SJSA1 (cell line): ENCODE measurements at regions not wholly inside any gene's neighbourhood (a gene's known extent, or its start where the extent isn't known, plus 50 kb on each side); places are given as distances from the start of the nearest gene placed in this dataset.
A peak's percentile ranks its signal among the peaks of the same experiment; 100 is the strongest.

Experiments
- DNase-seq, 2 experiments: peaks; one replicate each; pipeline ENCODE4 v3.0.0-alpha.2; 2015 to 2020; ENCODE audit warnings: low spot score in 2 of 2, low read depth in 1 of 2
- H3K27ac ChIP-seq: fragments of 250-450 bp; sonication (Bioruptor Pico); 2 replicates; pipeline ENCODE4 v1.5.1; 2020; ENCODE audit warnings: mild to moderate bottlenecking, moderate library complexity
- H3K27me3 ChIP-seq: fragments of 250-450 bp; sonication (Bioruptor Pico); replicated peaks from 2 replicates; pipeline ENCODE4 v1.5.1; 2020; ENCODE audit warnings: mild to moderate bottlenecking, moderate library complexity
- H3K36me3 ChIP-seq: fragments of 250-450 bp; sonication (Bioruptor Pico); 2 replicates; pipeline ENCODE4 v1.5.1; 2020; ENCODE audit warnings: mild to moderate bottlenecking
- H3K4me1 ChIP-seq: fragments of 250-450 bp; sonication (Bioruptor Pico); replicated peaks from 2 replicates; pipeline ENCODE4 v1.6.1; 2021; ENCODE audit warnings: mild to moderate bottlenecking
- H3K4me3 ChIP-seq: fragments of 250-450 bp; sonication (Bioruptor Pico); 2 replicates; pipeline ENCODE4 v1.5.1; 2020; ENCODE audit warnings: mild to moderate bottlenecking
- H3K9me3 ChIP-seq: fragments of 250-450 bp; sonication (Bioruptor Pico); replicated peaks from 2 replicates; pipeline ENCODE4 v1.5.1; 2020; ENCODE audit warnings: mild to moderate bottlenecking

- no peaks in the 10 kb centered on the region for H3K27me3 ChIP-seq
- H3K36me3 ChIP-seq: no peaks in the 10 kb centered on the region
- H3K4me1 ChIP-seq: no peaks in the 10 kb centered on the region
- no peaks in the 10 kb centered on the region for H3K9me3 ChIP-seq
- H3K4me3 ChIP-seq: no peak overlapping the region
- no peak overlapping the region for H3K27ac ChIP-seq
- no peak for DNase-seq
These were observed 270.6 kb downstream of the TBL1XR1 start for GRCh38 chr3:176926688-176927087.

DNA sequence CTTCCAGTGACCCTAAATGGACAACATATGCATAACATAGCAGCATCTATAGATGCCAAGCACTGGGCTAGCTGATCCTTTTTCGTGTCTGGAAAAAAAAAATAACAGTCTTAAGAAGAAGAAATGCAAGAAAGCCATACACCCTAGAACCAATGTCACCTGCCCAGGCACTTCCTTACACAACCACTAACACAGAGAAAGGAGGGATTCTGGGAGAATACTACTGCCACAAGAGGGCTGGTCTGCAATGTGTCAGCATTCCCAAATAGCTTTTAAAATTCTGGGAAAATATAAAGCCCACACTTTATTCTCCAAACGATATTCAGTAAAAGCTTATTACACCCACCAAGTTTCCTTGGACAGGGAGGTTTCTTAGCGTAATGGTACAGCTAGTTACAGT, 271.2 kb downstream of the TBL1XR1 start:
- no peak overlapping the region for H3K4me3 ChIP-seq
- no peak for DNase-seq

GRCh38 chr3:176920766-176921160, 276.5 kb downstream of the TBL1XR1 start:
- no peaks in the 10 kb centered on the region for H3K36me3 ChIP-seq
- no peak overlapping the region for H3K27ac ChIP-seq
- no peak overlapping the region for H3K4me3 ChIP-seq
- no peaks in the 10 kb centered on the region for H3K9me3 ChIP-seq
- peaks cover 12% of the 10 kb centered on the region for H3K4me1 ChIP-seq
- no peaks in the 10 kb centered on the region for H3K27me3 ChIP-seq
- DNase-seq: no peak

More for the DNA sequence above, 271.2 kb downstream of the TBL1XR1 start:
- no peaks in the 10 kb centered on the region for H3K9me3 ChIP-seq
- peaks cover under 1% of the 10 kb centered on the region for H3K4me1 ChIP-seq
- H3K27me3 ChIP-seq: no peaks in the 10 kb centered on the region
- no peak overlapping the region for H3K27ac ChIP-seq
- H3K36me3 ChIP-seq: no peaks in the 10 kb centered on the region

- Histone ChIP-seq H3K9me3 (no peaks in the 10 kb centered on the region), H3K4me3 (no peak overlapping the region), H3K27me3 (no peaks in the 10 kb centered on the region), H3K4me1 (peaks cover 12% of the 10 kb centered on the region), H3K27ac (no peak overlapping the region), H3K36me3 (no peaks in the 10 kb centered on the region)
- DNase-seq: peak; percentile 58 to 69
These were observed 277.2 kb downstream of the TBL1XR1 start for GRCh38 chr3:176919836-176920765.

GRCh38 chr3:176916777-176917176, 280.5 kb downstream of the TBL1XR1 start:
- Histone ChIP-seq H3K36me3 (no peaks in the 10 kb centered on the region), H3K4me1 (peaks cover 12% of the 10 kb centered on the region), H3K4me3 (no peak overlapping the region), H3K27ac (no peak overlapping the region), H3K27me3 (no peaks in the 10 kb centered on the region), H3K9me3 (no peaks in the 10 kb centered on the region)
- no peak for DNase-seq

GRCh38 chr3:176914764-176915163, 282.5 kb downstream of the TBL1XR1 start:
- no peaks in the 10 kb centered on the region for H3K9me3 ChIP-seq
- no peaks in the 10 kb centered on the region; the same call in 1 of the 2 replicates for H3K4me1 ChIP-seq
- H3K36me3 ChIP-seq: no peaks in the 10 kb centered on the region
- no peaks in the 10 kb centered on the region for H3K27me3 ChIP-seq
- H3K27ac ChIP-seq: no peak overlapping the region
- no peak overlapping the region for H3K4me3 ChIP-seq
- DNase-seq: no peak

DNA sequence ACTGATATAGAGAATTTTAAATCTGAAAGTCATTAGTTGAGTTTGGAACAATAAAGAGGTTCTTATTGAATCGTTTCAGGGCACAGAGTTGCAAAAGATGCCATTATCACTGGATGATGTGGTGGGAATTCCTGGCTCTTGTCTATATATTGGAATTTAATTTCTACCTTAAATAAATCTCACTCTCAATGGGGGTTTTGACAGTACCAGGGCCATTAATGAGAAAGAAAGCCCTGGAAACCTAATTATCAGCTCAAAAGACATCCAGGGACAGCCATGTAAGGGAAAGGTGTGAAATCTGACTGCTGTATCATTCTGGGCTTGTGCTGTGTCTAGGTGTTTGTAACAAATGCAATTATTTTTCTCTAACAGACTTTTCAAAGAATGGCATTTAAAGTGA, 285.7 kb downstream of the TBL1XR1 start:
- Histone ChIP-seq H3K4me3 (no peak overlapping the region), H3K9me3 (no peaks in the 10 kb centered on the region)
- DNase-seq: no peak

DNA sequence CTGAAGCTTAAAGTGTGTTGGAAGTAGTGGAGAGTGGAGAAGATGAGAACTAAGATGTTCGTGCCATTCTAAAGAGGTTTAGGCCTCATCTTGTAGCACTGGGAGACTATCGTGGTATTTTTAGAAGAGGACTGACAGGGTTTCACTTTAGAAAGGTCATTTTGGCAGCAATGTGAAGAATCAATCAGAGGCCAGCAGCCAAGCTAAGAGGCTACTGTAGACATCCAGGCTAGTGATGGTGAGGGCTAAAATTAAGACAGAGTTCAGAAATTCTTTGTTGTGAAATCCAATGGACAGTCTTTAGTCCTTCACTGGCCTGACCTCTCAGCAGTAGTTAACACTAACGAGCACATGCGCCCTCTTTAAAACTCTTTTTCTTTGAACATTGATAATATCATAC, 288.2 kb downstream of the TBL1XR1 start:
- DNase-seq: no peak
- Histone ChIP-seq H3K36me3 (no peaks in the 10 kb centered on the region), H3K4me1 (no peaks in the 10 kb centered on the region), H3K9me3 (no peaks in the 10 kb centered on the region), H3K4me3 (no peak overlapping the region), H3K27ac (no peak overlapping the region), H3K27me3 (no peaks in the 10 kb centered on the region)

More for the DNA sequence above, 285.7 kb downstream of the TBL1XR1 start:
- no peaks in the 10 kb centered on the region for H3K27me3 ChIP-seq
- no peaks in the 10 kb centered on the region for H3K36me3 ChIP-seq
- H3K4me1 ChIP-seq: no peaks in the 10 kb centered on the region
- no peak overlapping the region for H3K27ac ChIP-seq

- no peaks in the 10 kb centered on the region for H3K9me3 ChIP-seq
- H3K27me3 ChIP-seq: no peaks in the 10 kb centered on the region
- peak in 1 of 2 experiments; percentile 1 for DNase-seq
- H3K4me3 ChIP-seq: no peak overlapping the region
- H3K36me3 ChIP-seq: no peaks in the 10 kb centered on the region
- no peaks in the 10 kb centered on the region for H3K4me1 ChIP-seq
- H3K27ac ChIP-seq: no peak overlapping the region
These were observed 291.0 kb downstream of the TBL1XR1 start for GRCh38 chr3:176906046-176906905.

DNA sequence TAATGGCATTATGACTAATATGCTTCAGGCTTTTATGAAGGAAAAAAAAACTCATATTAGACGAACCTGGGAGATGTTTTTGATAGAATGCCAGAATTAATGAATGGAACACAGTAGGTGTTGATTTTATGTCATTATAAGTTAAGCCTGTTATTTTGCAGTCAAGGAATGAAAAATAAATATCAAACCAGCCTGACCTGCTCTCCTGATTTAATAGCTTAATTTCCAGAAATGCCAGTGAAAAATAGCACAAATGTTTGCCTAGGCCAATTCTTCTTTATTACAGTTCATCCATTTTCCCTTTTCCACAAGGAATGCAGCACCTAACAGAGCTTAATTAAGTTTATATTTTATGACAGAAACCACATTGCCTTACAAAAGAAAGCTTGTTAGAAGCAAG, 292.0 kb downstream of the TBL1XR1 start:
- H3K4me1 ChIP-seq: no peaks in the 10 kb centered on the region
- no peaks in the 10 kb centered on the region for H3K36me3 ChIP-seq
- no peaks in the 10 kb centered on the region for H3K9me3 ChIP-seq
- no peak for DNase-seq
- H3K27ac ChIP-seq: no peak overlapping the region
- no peaks in the 10 kb centered on the region for H3K27me3 ChIP-seq
- H3K4me3 ChIP-seq: no peak overlapping the region

GRCh38 chr3:176904506-176904905, 292.8 kb downstream of the TBL1XR1 start:
- no peak for DNase-seq
- no peaks in the 10 kb centered on the region for H3K36me3 ChIP-seq
- no peaks in the 10 kb centered on the region for H3K27me3 ChIP-seq
- H3K9me3 ChIP-seq: no peaks in the 10 kb centered on the region
- H3K4me3 ChIP-seq: no peak overlapping the region
- no peak overlapping the region for H3K27ac ChIP-seq
- H3K4me1 ChIP-seq: no peaks in the 10 kb centered on the region

GRCh38 chr3:176896640-176897039, 300.6 kb downstream of the TBL1XR1 start:
- Histone ChIP-seq H3K36me3 (no peaks in the 10 kb centered on the region), H3K27me3 (no peaks in the 10 kb centered on the region), H3K4me1 (no peaks in the 10 kb centered on the region), H3K9me3 (no peaks in the 10 kb centered on the region), H3K4me3 (no peak overlapping the region), H3K27ac (no peak overlapping the region)
- DNase-seq: no peak

DNA sequence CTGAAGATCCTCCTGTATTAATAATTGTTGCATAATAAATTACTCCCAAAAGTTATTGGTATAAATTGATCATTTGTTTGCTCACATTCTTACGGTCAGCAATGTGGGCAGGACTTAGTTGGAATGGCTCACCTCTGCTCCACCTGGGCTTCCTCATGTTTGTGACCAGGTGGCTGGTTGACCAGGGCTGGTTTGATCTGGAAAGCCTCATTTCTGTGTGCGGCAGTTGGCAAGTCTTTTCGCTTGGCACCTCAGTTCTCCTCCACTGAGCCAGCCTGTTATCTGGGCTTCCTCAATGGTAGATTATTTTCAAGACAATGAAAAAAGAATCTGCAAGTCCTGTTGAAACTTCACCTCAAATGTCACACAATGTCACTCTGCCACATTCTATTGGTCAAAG, 301.1 kb downstream of the TBL1XR1 start:
- Histone ChIP-seq H3K27me3 (no peaks in the 10 kb centered on the region), H3K36me3 (no peaks in the 10 kb centered on the region), H3K4me3 (no peak overlapping the region), H3K4me1 (no peaks in the 10 kb centered on the region), H3K9me3 (no peaks in the 10 kb centered on the region), H3K27ac (no peak overlapping the region)
- DNase-seq: no peak

DNA sequence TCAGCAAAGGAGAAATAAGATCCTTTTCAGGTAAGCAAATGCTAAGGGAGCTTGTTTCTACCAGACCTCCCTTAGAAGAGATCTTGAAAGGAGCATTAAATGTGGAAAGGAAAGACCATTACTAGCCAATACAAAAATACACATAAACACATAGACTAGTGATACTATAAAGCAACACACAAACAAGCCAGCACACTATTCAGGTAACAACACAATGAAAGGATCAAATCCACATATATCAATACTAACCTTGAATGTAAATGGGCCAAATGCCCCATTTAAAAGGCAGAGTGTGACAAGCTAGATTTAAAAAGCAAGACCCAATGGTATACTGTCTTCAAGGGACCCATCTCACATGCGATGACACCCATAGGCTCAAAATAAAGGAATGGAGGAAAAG, 317.6 kb downstream of the TBL1XR1 start:
- H3K4me3 ChIP-seq: no peak overlapping the region
- no peak for DNase-seq
- no peaks in the 10 kb centered on the region for H3K9me3 ChIP-seq
- H3K27me3 ChIP-seq: no peaks in the 10 kb centered on the region
- H3K4me1 ChIP-seq: no peaks in the 10 kb centered on the region
- H3K36me3 ChIP-seq: no peaks in the 10 kb centered on the region
- no peak overlapping the region for H3K27ac ChIP-seq
